MM.1S (cell line): ENCODE measurements at regions not wholly inside any gene's neighbourhood (a gene's known extent, or its start where the extent isn't known, plus 50 kb on each side); places are given as distances from the start of the nearest gene placed in this dataset.

Source experiments
- CTCF ChIP-seq: fragments of 300-600 bp; sonication (generic); IDR thresholded peaks from 2 replicates; pipeline ENCODE4 v1.5.1; 2016; ENCODE audit warnings: antibody characterized with exemption, low read length, mixed read lengths
- EZH2phosphoT487 ChIP-seq: fragments of 300-600 bp; sonication (generic); IDR thresholded peaks from 2 replicates; pipeline ENCODE4 v1.6.1; 2018; ENCODE audit warnings: antibody characterized with exemption, low read length

DNA sequence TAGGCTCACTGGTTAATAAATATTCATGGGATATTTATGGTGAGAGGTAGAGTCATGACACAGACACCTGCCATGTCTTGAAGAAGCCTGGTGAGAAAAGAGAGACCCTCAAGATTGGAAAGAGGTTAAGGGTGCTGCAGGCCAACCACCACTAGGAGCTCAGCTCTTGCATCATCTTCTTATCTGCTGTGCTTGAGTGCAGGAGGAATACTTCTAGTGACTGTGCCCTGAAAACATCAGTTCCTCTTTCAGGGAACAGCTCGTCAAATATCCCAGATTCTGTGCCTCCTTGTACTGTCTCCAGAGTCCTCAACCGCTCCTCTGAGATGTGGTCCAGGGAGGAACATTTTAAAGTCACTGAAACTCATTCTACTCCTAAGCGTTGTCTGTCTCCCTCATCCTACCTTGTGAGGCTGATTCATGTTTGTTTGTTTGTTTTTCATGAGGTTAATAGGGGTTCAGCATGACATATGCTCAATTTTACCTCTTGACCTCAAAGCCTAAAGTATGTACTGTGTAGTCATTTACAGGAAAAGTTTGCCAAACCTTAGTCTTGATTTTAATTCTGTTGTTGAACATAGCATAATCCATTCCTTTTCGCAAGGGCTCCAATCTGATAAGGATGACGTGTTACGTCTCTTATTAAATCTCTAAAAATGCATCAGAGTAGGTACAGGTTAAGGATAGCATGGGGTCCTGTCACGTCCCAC lies 293.1 kb downstream of the C7orf25 start:
- TF ChIP-seq CTCF (no peak), EZH2phosphoT487 (no peak)
